GM18507 (cell line): ENCODE measurements at regions not wholly inside any gene's neighbourhood (a gene's known extent, or its start where the extent isn't known, plus 50 kb on each side); places are given as distances from the start of the nearest gene placed in this dataset.

ENCODE experiments used
- DNase-seq: peaks from one replicate; pipeline ENCODE4 v3.0.0; 2011; ENCODE audit warnings: low read depth; ENCODE audit not compliant: insufficient read length; ENCODE audit errors: extremely low spot score
- FAIRE-seq: peaks from 2 replicates; lab custom pipeline; 2011; peaks lifted over from hg19 to GRCh38; lab: Jason Lieb, UNC

DNA sequence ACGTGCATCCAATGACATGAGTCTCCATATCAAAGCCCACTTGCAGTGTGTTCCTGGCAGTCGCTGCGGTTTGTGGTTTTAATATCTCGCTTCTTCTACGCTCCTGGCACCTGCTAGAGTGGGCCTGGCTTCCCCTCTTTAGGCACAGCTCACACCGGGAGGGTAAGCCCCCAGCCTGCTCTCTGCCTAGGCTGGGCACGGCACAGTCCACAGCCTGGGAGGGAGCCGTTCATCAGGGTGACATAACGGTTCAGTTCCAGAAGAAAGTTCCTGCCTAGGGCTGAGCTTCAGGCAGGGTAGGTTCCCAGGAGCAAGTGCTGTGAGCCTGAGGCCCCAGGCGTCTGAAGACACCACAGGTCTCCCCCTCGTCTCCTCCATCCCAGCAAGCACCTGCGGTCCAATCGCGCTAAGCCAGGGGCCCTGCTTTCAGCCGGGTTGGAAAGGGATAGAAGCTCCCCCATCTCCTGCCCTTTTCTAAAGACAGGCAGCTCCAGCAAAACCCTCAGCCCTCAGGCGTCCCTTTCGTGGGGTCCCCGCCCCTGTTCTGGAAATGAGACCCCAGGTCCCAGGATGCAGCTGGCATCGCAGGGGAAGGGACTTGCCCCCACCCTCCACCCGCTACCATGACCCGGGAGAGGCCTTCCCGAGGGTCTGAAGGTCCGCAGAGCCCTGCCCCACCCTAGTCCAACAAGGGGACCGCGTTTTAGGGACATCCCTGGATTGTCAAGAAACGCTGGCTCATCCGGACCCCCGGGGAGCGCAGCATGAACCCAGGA is 121.6 kb upstream of the ZNF507 start:
- no peak for FAIRE-seq
- no peak for DNase-seq

- FAIRE-seq (peak; percentile 53), DNase-seq (peak; percentile 60)
Observed at GRCh38 chr19:32224371-32225244, 120.8 kb upstream of the ZNF507 start.

DNA sequence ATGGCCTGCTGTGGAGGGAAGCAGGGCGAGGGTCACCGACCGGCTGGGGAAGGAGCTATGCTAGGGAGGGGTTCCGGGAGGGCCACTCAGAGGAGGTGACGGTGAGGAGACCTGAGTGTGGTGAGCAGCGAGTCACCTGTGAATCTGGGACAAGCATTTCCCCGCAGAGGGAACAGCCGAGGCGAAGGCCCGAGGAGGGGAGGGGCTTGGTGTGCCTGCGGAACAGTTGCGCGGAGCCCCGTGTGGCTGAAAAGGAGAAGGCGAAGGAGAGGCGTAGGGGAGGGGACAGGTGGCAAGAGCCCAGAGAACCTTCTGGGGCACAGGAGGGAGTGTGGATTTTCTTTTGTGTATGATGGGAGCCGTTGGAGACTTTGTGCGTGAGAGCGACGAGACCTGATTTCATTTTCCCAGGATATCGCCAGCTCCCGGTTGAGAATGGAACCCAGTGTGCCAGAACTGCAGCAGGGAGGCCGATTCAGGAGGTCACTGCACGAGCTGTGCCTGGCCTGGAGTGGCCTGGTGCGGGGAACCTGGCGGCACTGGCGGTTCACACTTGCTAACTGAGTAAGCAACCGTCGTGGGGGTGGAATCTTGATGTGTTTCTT is 117.7 kb upstream of the ZNF507 start:
- FAIRE-seq, result no peak
- no peak for DNase-seq

GRCh38 chr19:32230441-32230840 is 115.0 kb upstream of the ZNF507 start:
- no peak for FAIRE-seq
- no peak for DNase-seq

GRCh38 chr19:32231020-32231419 is 114.4 kb upstream of the ZNF507 start:
- no peak for FAIRE-seq
- no peak for DNase-seq

- DNase-seq, result no peak
- FAIRE-seq, result no peak
Observed at GRCh38 chr19:32231691-32232090, 113.7 kb upstream of the ZNF507 start.

GRCh38 chr19:32232449-32232848 is 113.0 kb upstream of the ZNF507 start:
- FAIRE-seq (no peak), DNase-seq (no peak)

DNA sequence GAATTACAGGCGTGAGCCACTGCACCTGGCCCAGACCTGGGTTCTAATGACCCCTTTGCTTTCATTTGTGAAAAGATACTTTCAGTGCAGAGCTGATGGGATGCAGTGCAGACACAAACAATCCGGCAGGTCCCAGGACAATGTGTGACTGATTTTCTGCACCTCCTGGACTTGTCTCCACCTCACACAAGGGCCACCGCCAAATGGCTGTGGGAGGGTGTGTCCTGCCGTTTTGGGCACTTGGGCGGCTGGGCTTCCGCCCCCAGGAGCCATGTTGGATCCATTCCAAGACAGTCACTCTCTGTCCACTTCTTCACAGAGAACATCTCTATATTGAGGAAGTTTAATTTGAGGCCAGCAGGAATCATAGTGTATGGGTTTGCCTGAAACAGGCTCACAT is 112.3 kb upstream of the ZNF507 start:
- DNase-seq (no peak), FAIRE-seq (no peak)

GRCh38 chr19:32233885-32234284 is 111.5 kb upstream of the ZNF507 start:
- no peak for FAIRE-seq
- no peak for DNase-seq

DNA sequence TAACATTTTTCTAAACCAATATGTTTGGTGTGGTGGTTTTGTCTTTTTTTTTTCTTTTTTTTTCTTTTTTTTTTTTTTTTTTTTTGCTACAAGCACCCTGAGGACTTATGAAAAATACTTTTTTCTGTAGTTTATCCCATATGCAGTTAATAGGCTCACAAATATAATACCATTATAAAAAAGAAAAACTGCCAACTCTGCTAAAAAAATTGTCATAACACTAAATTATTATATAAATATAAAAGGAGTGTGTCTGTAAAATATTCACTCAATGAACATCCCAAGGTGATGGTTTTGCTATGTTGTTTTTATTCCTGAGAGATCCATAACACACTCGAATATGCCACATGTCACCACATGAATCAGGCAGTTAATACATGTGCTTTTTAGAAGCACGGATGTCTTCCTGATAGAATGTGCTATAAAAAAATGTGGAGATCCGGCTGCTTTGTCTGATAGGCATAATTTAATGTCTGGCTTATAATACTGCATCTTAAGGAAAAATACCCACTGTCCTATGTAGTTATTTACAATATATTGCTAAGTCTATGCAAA is 110.7 kb upstream of the ZNF507 start:
- FAIRE-seq (no peak), DNase-seq (no peak)

DNA sequence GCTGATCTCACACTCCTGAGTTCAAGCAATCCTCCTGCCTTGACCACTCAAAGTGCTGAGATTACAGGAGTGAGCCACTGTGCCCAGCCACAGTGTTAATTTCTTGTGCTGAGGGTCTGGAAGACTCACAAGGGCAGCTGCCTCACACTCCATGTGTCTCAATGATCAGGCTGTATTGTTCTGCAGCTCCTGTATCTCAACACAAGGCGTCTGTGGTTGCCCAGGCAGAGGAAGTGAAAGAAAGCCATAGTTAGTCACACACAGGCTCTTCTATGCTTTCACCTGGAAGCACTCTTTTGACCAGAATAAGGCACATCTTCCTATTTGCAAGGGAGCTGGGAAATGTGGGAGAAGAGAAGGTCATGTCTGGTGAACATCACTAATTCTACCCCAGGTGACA is 107.3 kb upstream of the ZNF507 start:
- FAIRE-seq, result no peak
- DNase-seq, result no peak

- FAIRE-seq (no peak), DNase-seq (no peak)
Observed at GRCh38 chr19:32240316-32240715, 105.1 kb upstream of the ZNF507 start.

GRCh38 chr19:32241306-32241705 is 104.1 kb upstream of the ZNF507 start:
- no peak for FAIRE-seq
- no peak for DNase-seq

DNA sequence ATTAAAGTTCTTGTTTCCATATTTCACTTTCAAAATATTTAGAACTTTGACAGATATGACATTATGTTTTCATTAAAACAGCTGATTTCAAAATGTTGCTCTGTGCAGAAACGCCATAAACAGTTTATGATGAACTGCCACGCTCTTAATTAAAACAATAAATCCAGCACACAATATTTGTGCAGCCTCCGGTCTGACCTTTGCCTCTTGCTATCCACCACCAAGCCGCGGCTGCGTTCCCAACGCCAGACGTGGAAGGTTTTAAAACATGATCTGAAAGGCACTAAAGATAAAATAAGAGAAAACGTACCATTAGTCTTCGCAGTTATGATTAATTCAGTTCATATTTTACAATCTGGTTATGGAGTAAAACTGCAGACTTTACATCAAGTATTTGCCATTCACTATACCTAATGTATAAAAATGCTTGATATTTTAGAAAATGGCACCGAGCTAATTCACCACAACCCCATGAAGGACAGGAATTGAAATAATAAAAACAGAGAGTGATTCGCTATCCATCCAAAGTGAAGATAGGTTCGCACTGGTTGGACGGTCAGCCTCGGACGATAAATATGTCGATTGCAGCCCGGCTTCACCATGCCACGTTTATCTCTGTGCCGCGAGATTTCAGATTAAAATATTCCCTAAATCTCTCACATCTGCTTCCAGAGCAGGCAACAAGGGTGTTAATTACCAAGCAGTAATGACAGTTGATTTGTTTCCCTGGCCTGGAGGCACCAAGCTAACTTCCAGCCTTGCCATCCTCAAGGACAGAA is 103.3 kb upstream of the ZNF507 start:
- FAIRE-seq, result no peak
- no peak for DNase-seq

GRCh38 chr19:32246006-32246405 is 99.4 kb upstream of the ZNF507 start:
- no peak for FAIRE-seq
- DNase-seq, result no peak

GRCh38 chr19:32251634-32252332 is 93.6 kb upstream of the ZNF507 start:
- FAIRE-seq, result no peak
- DNase-seq, result no peak

DNA sequence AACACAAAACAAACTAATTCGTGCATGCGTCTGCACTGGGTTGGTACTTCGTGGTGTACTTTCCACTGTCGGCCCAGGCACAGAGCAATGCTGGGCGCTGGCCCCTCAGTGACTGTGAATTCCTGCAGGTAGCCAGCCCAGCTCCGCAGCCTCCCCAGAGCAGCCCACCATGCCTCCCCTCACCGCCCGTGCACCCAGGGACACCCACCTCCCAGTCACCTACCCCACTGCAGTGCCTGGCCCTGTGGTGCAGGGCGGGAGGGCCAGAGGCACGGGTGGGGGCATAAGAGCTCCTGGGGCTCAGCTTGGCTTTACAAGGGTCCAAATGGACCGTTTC is 93.1 kb upstream of the ZNF507 start:
- no peak for FAIRE-seq
- DNase-seq, result no peak

GRCh38 chr19:32253683-32254508 is 91.5 kb upstream of the ZNF507 start:
- DNase-seq, result no peak
- FAIRE-seq, result no peak
